Prostate gland (tissue), 2 donors: ENCODE measurements at regions not wholly inside any gene's neighbourhood (a gene's known extent, or its start where the extent isn't known, plus 50 kb on each side); places are given as distances from the start of the nearest gene placed in this dataset.

Experiments used
- CTCF ChIP-seq, 4 experiments: fragments of 200-600 bp in 2 of 4; fragments of 450-650 bp in 2 of 4; sonication (generic) in 2 of 4; IDR thresholded peaks; 1 replicate in 3 of 4; 2 replicates in 1 of 4; pipeline ENCODE4 v1.5.1; 2016 to 2019; ENCODE audit warnings: antibody characterized with exemption in 4 of 4, mild to moderate bottlenecking in 2 of 4, moderate library complexity in 2 of 4
- POLR2A ChIP-seq: fragments of 450-650 bp; IDR thresholded peaks from one replicate; pipeline ENCODE4 v1.6.1; 2016; ENCODE audit warnings: antibody characterized with exemption, mild to moderate bottlenecking
- POLR2AphosphoS5 ChIP-seq: sonication (generic); formaldehyde crosslinking; IDR thresholded peaks from one replicate; pipeline ENCODE4 v1.6.1; 2017; ENCODE audit warnings: antibody characterized with exemption

GRCh38 chr9:107699231-107699630, 209.7 kb upstream of the KLF4 start:
- TF ChIP-seq POLR2A (no peak), CTCF (IDR thresholded peaks at IDR 0.05) (no peak), POLR2AphosphoS5 (no peak)
